CD4-positive, alpha-beta T cell treated with Interleukin-2 at 100 ng/mL for 4 hours (primary cell): ENCODE measurements at regions not wholly inside any gene's neighbourhood (a gene's known extent, or its start where the extent isn't known, plus 50 kb on each side); places are given as distances from the start of the nearest gene placed in this dataset.
"Not testable (repeated sequence)": the region's sequence is repeated elsewhere in the genome, so short reads cannot be mapped to it uniquely, and the experiment has no call there.

ENCODE experiments used
- DNase-seq: peaks from one replicate; pipeline ENCODE4 v3.0.0-alpha.2; 2020; ENCODE audit warnings: low spot score

- DNase-seq = no peak
Measured at GRCh38 chr6:155832596-155832995, 377.0 kb upstream of the NOX3 start.

- DNase-seq = no peak
Measured at GRCh38 chr6:155830531-155830930, 374.9 kb upstream of the NOX3 start.

- DNase-seq = no peak
Measured at GRCh38 chr6:155829646-155830045, 374.0 kb upstream of the NOX3 start.

- no peak for DNase-seq
Measured at GRCh38 chr6:155828989-155829388, 373.4 kb upstream of the NOX3 start.

- no peak for DNase-seq
Measured at GRCh38 chr6:155818698-155819097, 363.1 kb upstream of the NOX3 start.

DNA sequence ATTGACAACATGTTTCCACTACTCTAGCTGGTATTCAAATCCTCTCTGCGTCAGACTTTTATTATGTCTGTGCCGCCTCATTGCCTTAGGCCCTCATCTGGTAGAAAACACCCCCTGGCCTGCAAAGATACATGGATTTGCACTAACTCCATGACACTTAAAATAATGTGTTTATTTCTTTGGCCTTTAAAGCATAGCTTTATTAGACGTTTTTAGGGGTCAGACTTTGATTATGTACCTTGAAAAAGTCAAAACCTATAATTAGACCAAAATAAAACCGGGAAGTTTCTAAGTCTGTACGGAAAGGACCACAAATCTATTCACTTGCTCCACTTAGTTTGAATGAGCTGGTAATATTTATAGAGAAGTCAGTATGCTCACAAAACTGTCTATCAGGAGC, 357.9 kb upstream of the NOX3 start:
- DNase-seq = no peak

GRCh38 chr6:155807243-155807642, 351.6 kb upstream of the NOX3 start:
- no peak for DNase-seq

- DNase-seq = no peak
Measured at GRCh38 chr6:155801046-155801445, 345.4 kb upstream of the NOX3 start.

DNA sequence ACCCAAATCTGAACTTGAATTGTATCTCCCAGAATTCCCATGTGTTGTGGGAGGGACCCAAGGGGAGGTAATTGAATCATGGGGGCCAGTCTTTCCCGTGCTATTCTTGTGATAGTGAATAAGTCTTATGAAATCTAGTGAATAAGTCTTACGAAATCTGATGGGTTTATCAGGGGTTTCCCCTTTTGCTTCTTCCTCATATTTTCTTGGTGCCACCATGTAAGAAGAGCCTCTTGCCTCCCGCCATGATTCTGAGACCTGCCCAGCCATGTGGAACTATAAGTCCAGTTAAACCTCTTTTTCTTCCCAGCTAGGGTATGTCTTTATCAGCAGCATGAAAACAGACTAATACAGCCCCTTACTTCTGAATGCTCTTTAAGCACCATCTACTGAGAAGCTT, 343.2 kb upstream of the NOX3 start:
- not testable (repeated sequence) for DNase-seq

DNA sequence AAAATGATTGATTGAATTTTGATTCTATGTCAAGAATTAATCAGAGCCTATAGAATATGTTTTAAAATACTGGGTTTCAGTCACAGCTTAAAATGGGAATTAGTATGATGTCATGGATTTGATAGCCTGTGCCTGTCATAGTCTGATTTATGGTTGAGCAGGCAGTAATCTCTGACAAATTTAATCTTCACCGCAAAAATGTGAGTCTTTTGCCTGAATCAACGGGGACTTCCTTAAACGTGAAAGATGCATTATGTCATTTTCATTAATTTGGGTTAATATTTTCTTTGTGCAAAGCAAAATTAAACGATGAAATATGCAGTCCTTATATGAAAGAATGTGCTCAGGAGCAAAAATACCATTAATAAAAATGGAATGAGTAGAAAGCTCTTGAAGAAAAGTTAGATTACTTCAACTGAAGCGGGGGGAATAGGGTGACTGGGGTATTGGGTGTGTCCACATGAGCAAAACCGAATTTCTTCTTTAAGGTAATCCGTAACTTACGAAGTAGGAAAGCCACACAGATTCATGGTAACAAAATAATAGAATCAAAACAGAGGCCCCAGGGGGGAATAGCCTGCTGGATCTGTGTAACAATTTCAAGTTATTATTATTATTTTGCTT, 339.6 kb upstream of the NOX3 start:
- no peak for DNase-seq

DNA sequence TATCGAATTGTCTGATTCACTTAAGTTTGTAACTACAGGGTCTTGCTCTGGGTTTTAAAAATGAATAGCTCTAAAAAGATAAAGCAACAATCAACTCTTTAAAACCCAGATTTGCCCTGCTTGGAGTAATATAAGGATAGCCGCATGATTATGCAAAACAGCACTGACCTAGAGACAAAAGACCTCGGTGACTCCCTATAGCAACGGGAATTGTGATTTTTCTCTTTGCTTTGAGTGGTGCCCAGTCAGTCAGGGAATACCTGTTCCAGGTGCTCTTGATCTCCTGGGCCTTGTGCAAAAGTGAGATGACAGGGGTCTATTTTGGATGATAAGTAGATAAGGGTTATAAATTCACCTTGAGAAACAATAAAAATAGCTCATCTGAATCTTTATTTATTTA, 336.3 kb upstream of the NOX3 start:
- no peak for DNase-seq

- DNase-seq = no peak
Measured at GRCh38 chr6:155791186-155791585, 335.5 kb upstream of the NOX3 start.

DNA sequence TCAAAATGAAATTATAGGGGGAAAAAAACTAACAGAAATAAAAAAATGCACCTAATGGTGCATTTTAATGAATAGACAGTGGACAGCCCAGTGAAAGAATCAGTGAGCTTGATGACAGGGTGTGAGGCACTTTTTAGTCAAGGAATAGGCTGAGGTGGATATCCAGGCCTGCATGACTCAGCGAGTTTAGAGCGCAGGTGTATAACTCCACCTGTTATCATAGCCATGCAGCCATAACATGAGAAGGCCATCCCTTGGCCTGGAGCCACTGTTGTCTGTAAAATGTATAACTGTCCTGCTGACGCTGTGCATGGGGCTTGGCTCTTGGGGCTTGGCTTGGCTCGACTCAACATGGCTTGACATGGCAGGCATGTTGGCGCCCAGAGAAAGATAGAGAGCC, 331.5 kb upstream of the NOX3 start:
- DNase-seq = no peak

- no peak for DNase-seq
Measured at GRCh38 chr6:155786528-155786927, 330.9 kb upstream of the NOX3 start.

GRCh38 chr6:155782739-155783459, 327.3 kb upstream of the NOX3 start:
- DNase-seq = no peak

GRCh38 chr6:155782320-155782731, 326.7 kb upstream of the NOX3 start:
- DNase-seq = no peak

DNA sequence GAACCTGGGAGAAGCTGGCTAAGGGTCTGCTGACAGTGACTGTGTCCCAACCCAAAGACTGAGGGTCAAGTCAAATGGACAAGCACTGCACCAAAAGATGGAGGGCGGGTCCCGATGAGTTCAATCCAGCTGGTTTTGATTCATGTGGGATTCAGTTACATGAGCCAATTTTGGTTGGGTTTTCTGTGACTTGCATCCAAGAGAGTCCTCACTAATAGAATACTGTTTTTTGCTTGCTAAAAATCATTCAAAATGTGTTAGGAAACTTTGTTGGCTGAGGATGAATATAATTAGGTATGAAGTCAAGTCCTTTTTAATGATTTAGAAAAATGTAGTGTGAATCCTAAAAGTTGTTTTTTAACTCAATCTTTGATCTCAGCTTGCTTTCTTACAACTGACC, 323.8 kb upstream of the NOX3 start:
- DNase-seq = no peak

DNA sequence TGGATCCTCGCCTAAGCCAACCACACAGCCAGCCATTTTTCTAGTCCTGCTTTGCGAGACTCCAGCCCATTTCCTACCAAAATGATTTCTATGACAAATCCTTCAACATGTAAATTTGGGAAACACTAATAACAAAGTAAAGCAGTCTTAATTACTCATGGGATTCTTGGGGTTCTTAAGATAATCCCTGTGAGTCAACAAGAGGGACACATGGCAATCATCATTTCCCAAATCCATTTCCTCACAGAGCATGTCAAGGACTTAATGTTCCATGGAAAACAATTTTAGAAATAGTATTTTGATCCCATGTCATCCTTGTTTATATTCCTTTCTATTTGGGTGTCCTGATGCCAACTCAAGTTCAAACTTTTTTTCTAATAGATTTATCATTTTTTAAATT, 322.7 kb upstream of the NOX3 start:
- no peak for DNase-seq

GRCh38 chr6:155771822-155772221, 316.2 kb upstream of the NOX3 start:
- DNase-seq = no peak

DNA sequence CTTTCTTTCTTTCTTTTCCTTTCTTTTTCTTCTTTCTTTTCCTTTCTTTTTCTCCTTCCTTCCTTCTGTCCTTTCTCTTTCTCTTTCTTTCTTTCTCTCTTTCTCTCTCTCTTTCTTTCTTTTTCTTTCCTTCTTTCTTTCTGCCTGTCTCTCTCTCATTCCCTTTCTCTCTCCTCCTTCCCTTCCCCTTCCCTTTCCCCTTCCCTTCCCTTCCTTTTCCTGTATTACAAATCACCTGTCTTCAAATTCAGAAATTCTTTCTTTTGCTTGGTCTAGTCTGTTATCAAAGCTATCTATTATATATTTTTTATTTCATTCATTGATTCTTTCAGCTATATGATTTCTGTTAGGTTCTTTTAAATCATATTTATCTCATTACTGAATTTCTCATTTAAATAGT, 315.2 kb upstream of the NOX3 start:
- no peak for DNase-seq

- DNase-seq = no peak
Measured at GRCh38 chr6:155770313-155770712, 314.7 kb upstream of the NOX3 start.

- no peak for DNase-seq
Measured at GRCh38 chr6:155765275-155766194, 309.9 kb upstream of the NOX3 start.

DNA sequence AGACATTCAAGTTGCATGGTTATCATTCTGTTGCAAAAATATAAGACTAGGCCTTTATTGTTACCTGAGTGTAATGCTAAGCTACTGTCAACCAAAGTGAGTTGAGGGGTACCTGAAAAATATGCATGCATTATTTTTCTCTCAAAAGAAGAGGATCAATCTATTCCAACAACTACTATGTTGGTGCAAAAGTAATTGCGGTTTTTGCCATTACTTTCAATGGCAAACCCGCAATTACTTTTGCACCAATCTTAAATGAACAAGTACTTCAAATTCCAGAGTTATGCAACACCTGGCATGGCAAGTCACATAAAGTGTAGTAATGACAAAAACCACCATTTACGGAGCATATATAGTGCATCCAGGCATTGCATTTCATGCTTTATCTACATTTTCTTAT, 307.0 kb upstream of the NOX3 start:
- no peak for DNase-seq
